Activated CD8-positive, alpha-beta T cell treated with anti-CD3 and anti-CD28 coated beads for 36 hours (primary cell): ENCODE measurements at regions not wholly inside any gene's neighbourhood (a gene's known extent, or its start where the extent isn't known, plus 50 kb on each side); places are given as distances from the start of the nearest gene placed in this dataset.

ENCODE experiments used
- ATAC-seq: fragments of 200-7000 bp; cut with Tn5 transposase; one replicate; pipeline ENCODE4 v1.10.0; 2021; ENCODE audit warnings: mild to moderate bottlenecking, moderate library complexity
- CTCF ChIA-PET: fragments of 350-600 bp; sonication (Branson Sonifier 250); formaldehyde crosslinking; loops from one replicate; lab custom pipeline; 2021; ENCODE audit warnings: antibody characterized with exemption; lab: Charles Lee
- POLR2A ChIA-PET: fragments of 350-600 bp; sonication (Branson Sonifier 250); formaldehyde crosslinking; loops from one replicate; lab custom pipeline; 2021; ENCODE audit warnings: antibody characterized with exemption; lab: Charles Lee
- DNase-seq: peaks from one replicate; pipeline ENCODE4 v3.0.0-alpha.2; 2020
- H3K27ac Mint-ChIP-seq: one replicate; pipeline ENCODE4 v1.8.0; 2021; ENCODE audit warnings: mild to moderate bottlenecking, mixed read lengths
- H3K27me3 Mint-ChIP-seq: one replicate; pipeline ENCODE4 v1.8.0; 2021; ENCODE audit warnings: mixed read lengths
- H3K36me3 Mint-ChIP-seq: one replicate; pipeline ENCODE4 v1.8.0; 2021; ENCODE audit warnings: low read depth, mixed read lengths
- H3K4me1 Mint-ChIP-seq: one replicate; pipeline ENCODE4 v1.8.0; 2021; ENCODE audit warnings: low read depth, mixed read lengths
- H3K4me3 Mint-ChIP-seq: one replicate; pipeline ENCODE4 v1.8.0; 2021; ENCODE audit warnings: mild to moderate bottlenecking, moderate library complexity, mixed read lengths
- H3K9me3 Mint-ChIP-seq: one replicate; pipeline ENCODE4 v1.8.0; 2021; ENCODE audit warnings: mixed read lengths
- CTCF ChIP-seq: fragments of 200-600 bp; IDR thresholded peaks from one replicate; pipeline ENCODE4 v1.8.0; 2022; ENCODE audit warnings: antibody characterized with exemption, mild to moderate bottlenecking
- intact Hi-C: fragments of 100-400 bp; cut with micrococcal nuclease; formaldehyde crosslinking; loops from one replicate; pipeline ENCODE4 v1.10.0; 2022

- Mint-ChIP-seq H3K9me3 (no peaks in the 10 kb centered on the region), H3K27me3 (no peaks in the 10 kb centered on the region), H3K4me1 (no peaks in the 10 kb centered on the region), H3K27ac (no peak overlapping the region), H3K4me3 (no peak overlapping the region), H3K36me3 (no peaks in the 10 kb centered on the region)
- TF ChIP-seq CTCF: no peak
- intact Hi-C loops: no loop called here
- POLR2A ChIA-PET: no interaction called here
- CTCF ChIA-PET: no interaction called here
- ATAC-seq: no peak
- no peak for DNase-seq
Measured at GRCh38 chr18:70496353-70497294, 207.8 kb downstream of the SOCS6 start.

GRCh38 chr18:70494524-70494923 is 205.7 kb downstream of the SOCS6 start:
- peaks cover 3% of the 10 kb centered on the region for H3K27me3 Mint-ChIP-seq
- no peaks in the 10 kb centered on the region for H3K9me3 Mint-ChIP-seq
- DNase-seq: no peak
- CTCF ChIA-PET: no interaction called here
- peaks cover 6% of the 10 kb centered on the region for H3K4me1 Mint-ChIP-seq
- intact Hi-C loops: no loop called here
- H3K36me3 Mint-ChIP-seq: no peaks in the 10 kb centered on the region
- H3K27ac Mint-ChIP-seq: no peak overlapping the region
- ATAC-seq: no peak
- no peak overlapping the region for H3K4me3 Mint-ChIP-seq
- POLR2A ChIA-PET: no interaction called here
- no peak for TF ChIP-seq CTCF

- Mint-ChIP-seq H3K4me3 (no peak overlapping the region), H3K36me3 (no peaks in the 10 kb centered on the region), H3K4me1 (peaks cover 6% of the 10 kb centered on the region), H3K9me3 (no peaks in the 10 kb centered on the region), H3K27me3 (peaks cover 3% of the 10 kb centered on the region), H3K27ac (no peak overlapping the region)
- ChIA-PET CTCF (interaction anchor here (0.6 kb wide), 1 partner anchor 278 kb away, joined by 3 read pairs; no protein-coding TSS in a partner anchor), POLR2A (no interaction called here)
- no peak for TF ChIP-seq CTCF
- intact Hi-C loops: no loop called here
- ATAC-seq: no peak
- DNase-seq: no peak
Measured at GRCh38 chr18:70493461-70493860, 204.6 kb downstream of the SOCS6 start.

DNA sequence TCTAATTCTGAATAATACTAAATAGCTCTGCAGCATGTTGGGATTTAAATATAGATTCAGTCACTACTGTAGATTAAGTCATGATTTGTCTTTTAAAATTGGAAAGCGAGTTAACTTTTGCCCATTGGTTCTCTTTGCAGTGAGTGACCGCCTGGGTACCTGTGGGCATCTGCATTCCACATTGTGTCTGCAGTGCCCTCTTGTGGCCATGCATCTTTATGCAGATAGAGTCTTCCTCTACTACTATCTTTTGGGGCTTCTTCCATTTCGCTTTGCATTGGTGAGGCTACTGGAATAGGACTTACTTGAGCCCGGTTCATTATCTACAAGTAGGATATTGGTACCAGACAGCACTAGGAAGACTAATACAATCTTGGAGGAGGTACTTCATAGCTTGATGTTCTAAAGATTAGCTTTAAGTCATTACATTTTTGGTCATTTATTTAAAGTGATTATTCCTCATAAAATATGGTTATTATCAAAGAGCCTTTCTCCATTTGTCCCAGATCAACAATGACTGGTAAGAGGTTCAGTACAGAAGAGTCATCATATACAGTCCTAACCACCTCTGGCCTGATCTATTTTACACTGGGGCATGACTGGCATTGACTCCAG is 203.0 kb downstream of the SOCS6 start:
- intact Hi-C loops: no loop called here
- H3K9me3 Mint-ChIP-seq: no peaks in the 10 kb centered on the region
- no peak overlapping the region for H3K27ac Mint-ChIP-seq
- ChIA-PET POLR2A (no interaction called here), CTCF (interaction anchor here (0.5 to 3.1 kb wide), 26 partner anchors 8 to 1292 kb away, joined by 3 to 44 read pairs (median 4); no protein-coding TSS in a partner anchor)
- H3K27me3 Mint-ChIP-seq: peaks cover 3% of the 10 kb centered on the region
- DNase-seq: peak; percentile 73
- no peak overlapping the region for H3K4me3 Mint-ChIP-seq
- peaks cover 6% of the 10 kb centered on the region for H3K4me1 Mint-ChIP-seq
- TF ChIP-seq CTCF: peak; percentile 81
- H3K36me3 Mint-ChIP-seq: no peaks in the 10 kb centered on the region
- peak; percentile 55 for ATAC-seq
